Stimulated activated CD4-positive, alpha-beta T cell treated with anti-CD3 and anti-CD28 coated beads, Interleukin-12 subunit alpha, Interleukin-12 subunit beta, amount 100 ng/mL, for 48 hours (primary cell): ENCODE measurements at regions not wholly inside any gene's neighbourhood (a gene's known extent, or its start where the extent isn't known, plus 50 kb on each side); places are given as distances from the start of the nearest gene placed in this dataset.
"Not testable (repeated sequence)": the region's sequence is repeated elsewhere in the genome, so short reads cannot be mapped to it uniquely, and the experiment has no call there.

Experiments used
- DNase-seq, 3 donors: peaks; one replicate each; pipeline ENCODE4 v3.0.0-alpha.2; 2020; ENCODE audit warnings: low read depth in 2 of 3, low spot score in 1 of 3

- DNase-seq = no peak
These were observed 613.6 kb downstream of the UTRN start for GRCh38 chr6:144898741-144899140.

GRCh38 chr6:144899161-144899560 lies 614.0 kb downstream of the UTRN start:
- no peak for DNase-seq

- no peak for DNase-seq
These were observed 616.3 kb downstream of the UTRN start for GRCh38 chr6:144901412-144901811.

- DNase-seq = no peak
These were observed 622.9 kb downstream of the UTRN start for GRCh38 chr6:144908004-144908403.

GRCh38 chr6:144909753-144910285 lies 624.7 kb downstream of the UTRN start:
- no peak for DNase-seq

GRCh38 chr6:144911322-144911721 lies 626.2 kb downstream of the UTRN start:
- DNase-seq = no peak

GRCh38 chr6:144912474-144912873 lies 627.3 kb downstream of the UTRN start:
- DNase-seq = no peak

GRCh38 chr6:144918073-144918472 lies 632.9 kb downstream of the UTRN start:
- DNase-seq = no peak

- no peak for DNase-seq
These were observed 634.4 kb downstream of the UTRN start for GRCh38 chr6:144919560-144919959.

- DNase-seq = no peak
These were observed 635.3 kb downstream of the UTRN start for GRCh38 chr6:144920391-144920961.

GRCh38 chr6:144921206-144921975 lies 636.3 kb downstream of the UTRN start:
- no peak for DNase-seq

GRCh38 chr6:144922120-144922722 lies 637.1 kb downstream of the UTRN start:
- DNase-seq = no peak

GRCh38 chr6:144922771-144923490 lies 637.8 kb downstream of the UTRN start:
- DNase-seq = not testable (repeated sequence)

GRCh38 chr6:144923491-144923787 lies 638.3 kb downstream of the UTRN start:
- DNase-seq = not testable (repeated sequence)

- no peak for DNase-seq
These were observed 643.7 kb downstream of the UTRN start for GRCh38 chr6:144928847-144929246.

GRCh38 chr6:144929262-144929661 lies 644.1 kb downstream of the UTRN start:
- DNase-seq = no peak

GRCh38 chr6:144931172-144932035 lies 646.3 kb downstream of the UTRN start:
- DNase-seq = peak; percentile 2 to 29 (median 11)

GRCh38 chr6:144932621-144933020 lies 647.5 kb downstream of the UTRN start:
- DNase-seq = no peak

- no peak for DNase-seq
These were observed 650.0 kb downstream of the UTRN start for GRCh38 chr6:144935181-144935580.

GRCh38 chr6:144935661-144936060 lies 650.5 kb downstream of the UTRN start:
- no peak for DNase-seq

- no peak for DNase-seq
These were observed 651.6 kb downstream of the UTRN start for GRCh38 chr6:144936764-144937163.
